Heart right ventricle (tissue), 16 donors: ENCODE measurements at regions not wholly inside any gene's neighbourhood (a gene's known extent, or its start where the extent isn't known, plus 50 kb on each side); places are given as distances from the start of the nearest gene placed in this dataset.

Source experiments
- ATAC-seq, 8 donors: fragments of 200-7000 bp; cut with Tn5 transposase; one replicate each; pipeline ENCODE4 v1.9.1; 2020; ENCODE audit warnings: mild to moderate bottlenecking in 8 of 8, moderate library complexity in 8 of 8, moderate number of reproducible peaks in 1 of 8
- DNase-seq, 2 donors: peaks; one replicate each; pipeline ENCODE4 v3.0.0-alpha.2; 2020
- H3K27ac ChIP-seq, 10 donors: fragments of 200-600 bp; sonication (generic) in 2 of 10; one replicate each; pipeline versions ENCODE4 v1.5.0 to v1.8.0; 2020 to 2022; ENCODE audit warnings: mild to moderate bottlenecking in 3 of 10
- H3K27me3 ChIP-seq, 7 donors: fragments of 200-600 bp; one replicate each; pipeline ENCODE4 v1.8.0; 2021 to 2022; ENCODE audit warnings: mild to moderate bottlenecking in 2 of 7
- H3K36me3 ChIP-seq, 9 donors: fragments of 200-600 bp; sonication (generic) in 1 of 9; one replicate each; pipeline versions ENCODE4 v1.5.0 to v1.8.0; 2020 to 2022; ENCODE audit warnings: mild to moderate bottlenecking in 2 of 9
- H3K4me1 ChIP-seq, 9 donors: fragments of 200-600 bp; sonication (generic) in 1 of 9; one replicate each; pipeline versions ENCODE4 v1.5.0 to v1.8.0; 2020 to 2022; ENCODE audit warnings: mild to moderate bottlenecking in 4 of 9
- H3K4me3 ChIP-seq, 10 donors: fragments of 200-600 bp; sonication (generic) in 2 of 10; one replicate each; pipeline versions ENCODE4 v1.5.0 to v1.8.0; 2020 to 2022; ENCODE audit warnings: mild to moderate bottlenecking in 7 of 10, moderate library complexity in 2 of 10
- H3K9me3 ChIP-seq, 11 donors: fragments of 200-600 bp in 10 of 11; sonication (generic) in 2 of 11; one replicate each; pipeline versions ENCODE4 v1.5.0 to v1.8.0; 2013 to 2022; ENCODE audit warnings: mild to moderate bottlenecking in 2 of 11, control low read depth in 1 of 11, moderate library complexity in 1 of 11
- CTCF ChIP-seq, 9 donors: fragments of 200-600 bp; sonication (generic) in 2 of 9; IDR thresholded peaks; one replicate each; pipeline versions ENCODE4 v1.5.0 to v1.8.0; 2021 to 2022; ENCODE audit warnings: antibody characterized with exemption in 9 of 9, mild to moderate bottlenecking in 5 of 9, moderate library complexity in 1 of 9
- WGBS, 2 donors: extraction: QIAGEN DNeasy Blood & Tissue Kit; methylation state at CpG; one replicate each; pipeline ENCODE4 v1.1.7; 2013; ENCODE audit warnings: inconsistent platforms in 1 of 2; 5-methylcytosine and 5-hydroxymethylcytosine counted together
- intact Hi-C, 10 donors: fragments of 100-400 bp; cut with DNase I; formaldehyde crosslinking; loops; one replicate each; pipeline versions ENCODE4 v1.11.1 to v1.14.2; 2022
- donor health status: Arrhythmogenic right ventricular cardiomyopathy.
- donor health status: ischemic (EF 13 %, LVEDD 7.1; RV severe dilation, severe dysfunction).
- donor health status: healthy with polysubstance abuse.
- donor health status: DM: no; HTN: yes; CAD: no.
- donor health status: DM: no; HTN: no; CAD: no.
- donor health status: ischemic (EF 25% LVEDD 6.9; RV normal size, moderate dysfunction).
- donor health status: ischemic (EF 25% LVEDD 5.7; RV mildly dilated, moderate dysfunction).
- donor health status: healthy.
- donor health status: DM: yes; HTN: yes; CAD: no.
- donor health status: Ischemic cardiomyopathy.
- donor health status: ischemic (EF 35%, LVEDD 5.7; RV mildly dilated, moderate dysfunction).
- donor health status: nonischemic (EF 11% LVEDD 7.7; RV severe dilation, severe dysfunction).
- donor health status: DM: yes; HTN: yes; CAD: no.
- donor health status: PGD.
- donor health status: ischemic (EF 29% LVEDD 5.4; RV normal size, mild dysfunction).
- donor health status: nonischemic (EF 23%, LVEDD 6.1; RV moderate dilation, normal function).

GRCh38 chr22:49404020-49404419 is 423.7 kb downstream of the BRD1 start:
- Histone ChIP-seq H3K27me3 (peaks cover 0 to 54% (median 27%) of the 10 kb centered on the region in 7 donors), H3K36me3 (no peaks in the 10 kb centered on the region), H3K27ac (no peak overlapping the region), H3K4me3 (no peak overlapping the region), H3K4me1 (no peaks in the 10 kb centered on the region), H3K9me3 (no peaks in the 10 kb centered on the region)
- WGBS, 2 donors, result 87 to 89% methylated on average over 10 of the region's 10 CpGs
- no peak for DNase-seq
- no peak for ATAC-seq
- TF ChIP-seq CTCF (IDR thresholded peaks at IDR 0.05), result no peak
- intact Hi-C loops, result no loop called here

- no peak overlapping the region for H3K4me3 ChIP-seq
- H3K27me3 ChIP-seq, result peaks cover 0 to 54% (median 27%) of the 10 kb centered on the region in 7 donors
- DNase-seq (no peak), ATAC-seq (no peak)
- no peaks in the 10 kb centered on the region for H3K4me1 ChIP-seq
- no peaks in the 10 kb centered on the region for H3K36me3 ChIP-seq
- 82 to 95% methylated on average over 6 of the region's 6 CpGs for WGBS, 2 donors
- no peaks in the 10 kb centered on the region for H3K9me3 ChIP-seq
- no peak overlapping the region for H3K27ac ChIP-seq
- intact Hi-C loops, result no loop called here
- TF ChIP-seq CTCF (IDR thresholded peaks at IDR 0.05), result no peak
Observed at GRCh38 chr22:49403102-49403501, 424.6 kb downstream of the BRD1 start.

- Histone ChIP-seq H3K27me3 (peaks cover 0 to 54% (median 27%) of the 10 kb centered on the region in 7 donors), H3K27ac (no peak overlapping the region), H3K36me3 (no peaks in the 10 kb centered on the region), H3K4me1 (no peaks in the 10 kb centered on the region), H3K9me3 (no peaks in the 10 kb centered on the region), H3K4me3 (no peak overlapping the region)
- intact Hi-C loops, result no loop called here
- TF ChIP-seq CTCF (IDR thresholded peaks at IDR 0.05), result no peak
- no peak for ATAC-seq
- DNase-seq, result no peak
- 65 to 71% methylated on average over 12 of the region's 12 CpGs for WGBS, 2 donors
Observed at GRCh38 chr22:49402169-49402568, 425.5 kb downstream of the BRD1 start.

- no peak for DNase-seq
- H3K9me3 ChIP-seq, result no peaks in the 10 kb centered on the region
Observed at GRCh38 chr22:49400941-49401598, 426.6 kb downstream of the BRD1 start.

More at GRCh38 chr22:49400941-49401598, 426.6 kb downstream of the BRD1 start:
- Histone ChIP-seq H3K27me3 (peaks cover 0 to 54% (median 28%) of the 10 kb centered on the region in 7 donors), H3K36me3 (no peaks in the 10 kb centered on the region), H3K4me3 (no peak overlapping the region), H3K4me1 (no peaks in the 10 kb centered on the region), H3K27ac (no peak overlapping the region)
- intact Hi-C loops, result no loop called here
- 76 to 79% methylated on average over 16 of the region's 16 CpGs for WGBS, 2 donors
- TF ChIP-seq CTCF (IDR thresholded peaks at IDR 0.05), result no peak
- ATAC-seq, result no peak
